ENCODE measurements at regions not wholly inside any gene's neighbourhood (a gene's known extent, or its start where the extent isn't known, plus 50 kb on each side); places are given as distances from the start of the nearest gene placed in this dataset.

DNA sequence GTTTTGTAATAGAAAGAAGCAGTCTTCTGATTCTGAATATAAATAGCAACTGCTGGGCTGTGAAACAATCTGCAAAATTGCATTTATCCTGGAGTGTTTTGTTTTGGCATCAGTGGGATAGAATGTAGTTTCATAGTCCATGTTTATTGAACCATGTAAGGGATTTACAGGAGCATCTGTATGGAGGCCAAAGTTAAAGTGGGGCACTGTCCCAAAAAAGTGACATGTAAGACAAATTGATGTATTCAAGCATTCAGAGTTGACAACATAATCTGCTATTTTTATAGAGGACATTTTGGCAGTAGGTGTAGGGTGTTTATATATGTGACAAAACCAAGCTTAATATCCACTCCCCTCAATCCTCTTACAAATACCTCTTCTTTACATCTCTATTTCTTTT lies 200.5 kb upstream of the ANK2 start:
- TF ChIP-seq, protein P1, sequence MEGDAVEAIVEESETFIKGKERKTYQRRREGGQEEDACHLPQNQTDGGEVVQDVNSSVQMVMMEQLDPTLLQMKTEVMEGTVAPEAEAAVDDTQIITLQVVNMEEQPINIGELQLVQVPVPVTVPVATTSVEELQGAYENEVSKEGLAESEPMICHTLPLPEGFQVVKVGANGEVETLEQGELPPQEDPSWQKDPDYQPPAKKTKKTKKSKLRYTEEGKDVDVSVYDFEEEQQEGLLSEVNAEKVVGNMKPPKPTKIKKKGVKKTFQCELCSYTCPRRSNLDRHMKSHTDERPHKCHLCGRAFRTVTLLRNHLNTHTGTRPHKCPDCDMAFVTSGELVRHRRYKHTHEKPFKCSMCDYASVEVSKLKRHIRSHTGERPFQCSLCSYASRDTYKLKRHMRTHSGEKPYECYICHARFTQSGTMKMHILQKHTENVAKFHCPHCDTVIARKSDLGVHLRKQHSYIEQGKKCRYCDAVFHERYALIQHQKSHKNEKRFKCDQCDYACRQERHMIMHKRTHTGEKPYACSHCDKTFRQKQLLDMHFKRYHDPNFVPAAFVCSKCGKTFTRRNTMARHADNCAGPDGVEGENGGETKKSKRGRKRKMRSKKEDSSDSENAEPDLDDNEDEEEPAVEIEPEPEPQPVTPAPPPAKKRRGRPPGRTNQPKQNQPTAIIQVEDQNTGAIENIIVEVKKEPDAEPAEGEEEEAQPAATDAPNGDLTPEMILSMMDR (IDR thresholded peaks at IDR 0.05; ENCODE audit: extremely low read depth in 1 of 2, insufficient read depth in 1 of 2, low read depth in 1 of 2, low read length in 2 of 2): no peak
- TF ChIP-seq EZH2 (IDR thresholded peaks at IDR 0.05; ENCODE audit: borderline replicate concordance, low read depth, low read length, severe bottlenecking) (no peak), POLR2AphosphoS5 (IDR thresholded peaks at IDR 0.05; ENCODE audit: insufficient read depth, low read depth, low read length) (no peak), JUN (IDR thresholded peaks at IDR 0.05; ENCODE audit: borderline replicate concordance, insufficient read depth, insufficient read length, low read depth) (no peak), POLR2A (IDR thresholded peaks at IDR 0.05; ENCODE audit: low read depth, low read length) (no peak), FOS (IDR thresholded peaks at IDR 0.05; ENCODE audit: borderline replicate concordance, insufficient read depth, low read length) (no peak), GATA2 (IDR thresholded peaks at IDR 0.05; ENCODE audit: insufficient read depth, insufficient read length, low read depth, low read length) (no peak), MYC (IDR thresholded peaks at IDR 0.05; ENCODE audit: low read depth, low read length) (no peak)
- TF ChIP-seq, protein P2, sequence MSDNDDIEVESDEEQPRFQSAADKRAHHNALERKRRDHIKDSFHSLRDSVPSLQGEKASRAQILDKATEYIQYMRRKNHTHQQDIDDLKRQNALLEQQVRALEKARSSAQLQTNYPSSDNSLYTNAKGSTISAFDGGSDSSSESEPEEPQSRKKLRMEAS (IDR thresholded peaks at IDR 0.05; ENCODE audit: insufficient read depth, insufficient read length): no peak
